ENCODE measurements at regions not wholly inside any gene's neighbourhood (a gene's known extent, or its start where the extent isn't known, plus 50 kb on each side); places are given as distances from the start of the nearest gene placed in this dataset.

DNA sequence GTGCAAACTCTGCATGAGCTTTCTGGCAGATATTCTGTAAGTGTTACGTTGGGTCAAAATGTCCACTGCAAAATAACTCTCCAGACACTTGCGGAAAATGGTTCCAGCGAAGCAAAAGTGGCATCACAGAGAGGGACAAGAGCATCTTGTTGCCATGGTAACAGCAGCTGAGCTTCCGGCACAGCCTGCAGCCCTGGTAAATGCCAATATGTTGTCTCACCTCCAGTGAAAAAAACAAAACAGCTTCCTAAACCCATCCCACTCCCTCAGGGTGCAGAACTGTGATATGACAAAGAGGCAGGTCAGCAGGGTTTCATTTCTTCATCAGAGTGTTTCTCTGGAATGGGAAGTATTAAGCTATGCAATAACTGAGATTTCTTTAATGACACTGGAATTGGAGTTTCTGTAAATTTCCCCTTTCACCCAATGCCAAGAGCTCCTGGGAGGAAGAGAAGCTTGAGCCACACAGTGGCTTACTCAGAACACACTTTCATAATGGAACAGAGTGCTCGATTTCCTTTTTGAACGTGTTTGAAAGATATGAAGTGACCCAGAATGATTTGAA lies 65.6 kb downstream of the FOXI2 start:
- no peak overlapping the region for H3K4me3 ChIP-seq (ENCODE audit: low read depth, low read length, poor library complexity, severe bottlenecking)
- H3K27me3 ChIP-seq (replicated peaks; ENCODE audit: insufficient read depth, low read depth, low read length, poor library complexity), result peaks cover 9% of the 10 kb centered on the region
- H3K36me3 ChIP-seq (ENCODE audit: insufficient read depth, low read length, poor library complexity, severe bottlenecking), result no peaks in the 10 kb centered on the region
- H3K9me3 ChIP-seq (ENCODE audit: low read depth, low read length, poor library complexity, severe bottlenecking), result no peaks in the 10 kb centered on the region
- CTCF ChIA-PET, result no interaction called here
- H3K27ac ChIP-seq (ENCODE audit: low read depth, low read length, poor library complexity, severe bottlenecking), result no peak overlapping the region
- POLR2A ChIA-PET (ENCODE audit: low non-redundant PET), result no interaction called here
- BruUV-seq (replicated peaks), result no TSS peak
- no peaks in the 10 kb centered on the region for H3K4me1 ChIP-seq (ENCODE audit: insufficient read depth, low read length, poor library complexity, severe bottlenecking)
- intact Hi-C loops (cut with micrococcal nuclease; ENCODE audit: unreplicated experiment), result no loop called here
- TF ChIP-seq EZH2 (IDR thresholded peaks at IDR 0.05; ENCODE audit: borderline replicate concordance, low read depth, low read length, poor library complexity, severe bottlenecking), result no peak
- no peak for TF ChIP-seq CTCF (conservative IDR thresholded peaks at IDR 0.05; ENCODE audit: low read depth, low read length)
- no peak for DNase-seq (ENCODE audit: low spot score)

GRCh38 chr10:127804696-127805095 lies 67.7 kb downstream of the FOXI2 start:
- ChIA-PET POLR2A (ENCODE audit: low non-redundant PET) (no interaction called here), CTCF (interaction anchor here (0.6 kb wide), 1 partner anchor 49 kb away, joined by 5 read pairs; no protein-coding TSS in a partner anchor)
- no TSS peak for BruUV-seq (replicated peaks)

GRCh38 chr10:127805950-127806349 lies 69.0 kb downstream of the FOXI2 start:
- ChIA-PET POLR2A (ENCODE audit: low non-redundant PET) (no interaction called here), CTCF (no interaction called here)
- no peak overlapping the region for H3K4me3 ChIP-seq (ENCODE audit: low read depth, low read length, poor library complexity, severe bottlenecking)
- peaks cover 20% of the 10 kb centered on the region for H3K27me3 ChIP-seq (replicated peaks; ENCODE audit: insufficient read depth, low read depth, low read length, poor library complexity)
- DNase-seq (ENCODE audit: low spot score), result no peak
- H3K9me3 ChIP-seq (ENCODE audit: low read depth, low read length, poor library complexity, severe bottlenecking), result no peaks in the 10 kb centered on the region
- no peak for TF ChIP-seq CTCF (conservative IDR thresholded peaks at IDR 0.05; ENCODE audit: low read depth, low read length)
- no peak for TF ChIP-seq EZH2 (IDR thresholded peaks at IDR 0.05; ENCODE audit: borderline replicate concordance, low read depth, low read length, poor library complexity, severe bottlenecking)
- intact Hi-C loops (cut with micrococcal nuclease; ENCODE audit: unreplicated experiment), result no loop called here
- no peaks in the 10 kb centered on the region for H3K4me1 ChIP-seq (ENCODE audit: insufficient read depth, low read length, poor library complexity, severe bottlenecking)
- H3K36me3 ChIP-seq (ENCODE audit: insufficient read depth, low read length, poor library complexity, severe bottlenecking), result no peaks in the 10 kb centered on the region
- no peak overlapping the region for H3K27ac ChIP-seq (ENCODE audit: low read depth, low read length, poor library complexity, severe bottlenecking)
- no TSS peak for BruUV-seq (replicated peaks)

More at GRCh38 chr10:127804696-127805095, 67.7 kb downstream of the FOXI2 start:
- Histone ChIP-seq H3K27me3 (replicated peaks; ENCODE audit: insufficient read depth, low read depth, low read length, poor library complexity) (peaks cover 20% of the 10 kb centered on the region), H3K9me3 (ENCODE audit: low read depth, low read length, poor library complexity, severe bottlenecking) (no peaks in the 10 kb centered on the region), H3K27ac (ENCODE audit: low read depth, low read length, poor library complexity, severe bottlenecking) (no peak overlapping the region), H3K4me3 (ENCODE audit: low read depth, low read length, poor library complexity, severe bottlenecking) (no peak overlapping the region), H3K36me3 (ENCODE audit: insufficient read depth, low read length, poor library complexity, severe bottlenecking) (no peaks in the 10 kb centered on the region), H3K4me1 (ENCODE audit: insufficient read depth, low read length, poor library complexity, severe bottlenecking) (no peaks in the 10 kb centered on the region)
- intact Hi-C loops (cut with micrococcal nuclease; ENCODE audit: unreplicated experiment), result no loop called here
- TF ChIP-seq CTCF (conservative IDR thresholded peaks at IDR 0.05; ENCODE audit: low read depth, low read length) (no peak), EZH2 (IDR thresholded peaks at IDR 0.05; ENCODE audit: borderline replicate concordance, low read depth, low read length, poor library complexity, severe bottlenecking) (no peak)
- DNase-seq (ENCODE audit: low spot score), result no peak

Data from A673 (cell line).